Fibroblast of the aortic adventitia (primary cell): ENCODE measurements at regions not wholly inside any gene's neighbourhood (a gene's known extent, or its start where the extent isn't known, plus 50 kb on each side); places are given as distances from the start of the nearest gene placed in this dataset.

Experiments
- DNase-seq: peaks from one replicate; pipeline ENCODE4 v3.0.0-alpha.2; 2010; ENCODE audit warnings: low read depth
- H3K4me3 ChIP-seq: 2 replicates; pipeline ENCODE4 v1.5.1; 2011; ENCODE audit warnings: low read depth, mild to moderate bottlenecking, control low read depth, low read length, moderate library complexity
- TF ChIP-seq, protein P1 (sequence below): IDR thresholded peaks from 2 replicates; pipeline ENCODE4 v1.5.1; 2011; ENCODE audit warnings: mild to moderate bottlenecking, low read length, control low read depth, inconsistent platforms; ENCODE audit not compliant: insufficient read depth

DNA sequence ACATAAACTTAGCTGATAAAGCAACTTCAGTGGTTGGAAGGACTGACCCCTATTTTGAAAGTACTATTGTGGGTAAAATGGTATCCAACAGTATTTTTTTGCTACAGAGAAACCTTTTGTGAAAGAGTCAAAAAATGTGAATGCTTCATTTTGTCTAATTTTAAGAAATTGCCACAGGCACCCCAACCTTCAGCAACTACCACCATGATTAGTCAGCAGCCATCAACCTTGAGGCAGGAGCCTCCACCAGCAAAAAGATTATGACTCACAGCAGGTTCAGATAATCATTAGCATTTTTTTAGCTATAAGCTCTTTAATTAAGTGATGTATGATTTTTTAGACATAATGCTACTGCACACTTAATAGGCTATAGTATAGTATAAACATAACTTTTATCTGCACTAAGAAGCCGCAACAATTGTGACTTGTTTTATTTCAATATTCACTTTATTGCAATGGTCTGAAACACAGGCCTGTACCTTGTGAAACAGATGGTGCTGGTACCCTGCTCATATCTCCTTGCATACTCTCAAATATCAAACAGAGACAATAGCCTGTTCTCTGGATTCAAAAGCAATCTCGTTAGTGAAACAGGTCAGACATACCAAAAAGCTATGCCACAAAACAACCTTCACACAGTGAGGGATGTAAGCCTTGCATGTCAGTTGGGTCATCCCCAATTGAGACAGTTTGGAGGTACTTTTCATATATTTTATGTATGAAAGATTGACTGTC is 261.2 kb upstream of the FAM174A start:
- H3K4me3 ChIP-seq = no peak overlapping the region
- TF ChIP-seq, protein P1, sequence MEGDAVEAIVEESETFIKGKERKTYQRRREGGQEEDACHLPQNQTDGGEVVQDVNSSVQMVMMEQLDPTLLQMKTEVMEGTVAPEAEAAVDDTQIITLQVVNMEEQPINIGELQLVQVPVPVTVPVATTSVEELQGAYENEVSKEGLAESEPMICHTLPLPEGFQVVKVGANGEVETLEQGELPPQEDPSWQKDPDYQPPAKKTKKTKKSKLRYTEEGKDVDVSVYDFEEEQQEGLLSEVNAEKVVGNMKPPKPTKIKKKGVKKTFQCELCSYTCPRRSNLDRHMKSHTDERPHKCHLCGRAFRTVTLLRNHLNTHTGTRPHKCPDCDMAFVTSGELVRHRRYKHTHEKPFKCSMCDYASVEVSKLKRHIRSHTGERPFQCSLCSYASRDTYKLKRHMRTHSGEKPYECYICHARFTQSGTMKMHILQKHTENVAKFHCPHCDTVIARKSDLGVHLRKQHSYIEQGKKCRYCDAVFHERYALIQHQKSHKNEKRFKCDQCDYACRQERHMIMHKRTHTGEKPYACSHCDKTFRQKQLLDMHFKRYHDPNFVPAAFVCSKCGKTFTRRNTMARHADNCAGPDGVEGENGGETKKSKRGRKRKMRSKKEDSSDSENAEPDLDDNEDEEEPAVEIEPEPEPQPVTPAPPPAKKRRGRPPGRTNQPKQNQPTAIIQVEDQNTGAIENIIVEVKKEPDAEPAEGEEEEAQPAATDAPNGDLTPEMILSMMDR = no peak
- no peak for DNase-seq

DNA sequence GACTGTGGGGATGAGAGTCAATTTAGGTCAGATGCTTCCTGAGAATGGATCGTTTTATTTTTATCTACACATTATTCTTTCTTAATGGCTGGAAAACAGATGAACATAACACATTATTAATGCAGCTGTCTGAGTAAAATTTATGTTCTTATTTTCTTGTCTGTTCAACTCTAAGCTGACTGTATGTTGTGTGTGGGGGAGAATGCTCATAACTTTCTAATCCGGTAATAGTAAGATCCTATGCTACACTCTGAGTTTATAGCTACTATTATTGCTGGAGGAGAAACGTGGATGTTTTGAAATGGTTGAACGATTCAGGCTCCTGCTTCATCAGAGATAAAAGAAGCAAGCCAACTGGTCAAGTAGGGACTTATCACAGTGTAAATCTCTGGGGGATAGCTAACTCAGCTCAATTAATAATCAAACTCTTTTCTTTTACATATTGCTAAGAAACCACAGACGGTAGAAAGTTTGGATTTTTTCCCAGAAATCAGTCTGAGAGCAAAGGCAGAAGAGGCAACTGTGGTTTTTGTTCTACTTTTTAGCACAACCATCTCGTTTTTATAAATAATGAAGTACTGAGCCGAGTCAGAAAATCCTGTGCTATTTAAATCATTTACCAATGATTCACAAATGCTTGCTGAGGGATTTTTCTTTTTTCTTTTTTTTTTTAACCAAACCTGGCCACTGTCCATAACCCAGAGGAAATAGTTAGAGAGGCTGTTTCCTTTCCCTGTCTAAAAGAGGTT is 265.0 kb upstream of the FAM174A start:
- TF ChIP-seq, protein P1 = no peak
- H3K4me3 ChIP-seq = no peak overlapping the region
- no peak for DNase-seq

DNA sequence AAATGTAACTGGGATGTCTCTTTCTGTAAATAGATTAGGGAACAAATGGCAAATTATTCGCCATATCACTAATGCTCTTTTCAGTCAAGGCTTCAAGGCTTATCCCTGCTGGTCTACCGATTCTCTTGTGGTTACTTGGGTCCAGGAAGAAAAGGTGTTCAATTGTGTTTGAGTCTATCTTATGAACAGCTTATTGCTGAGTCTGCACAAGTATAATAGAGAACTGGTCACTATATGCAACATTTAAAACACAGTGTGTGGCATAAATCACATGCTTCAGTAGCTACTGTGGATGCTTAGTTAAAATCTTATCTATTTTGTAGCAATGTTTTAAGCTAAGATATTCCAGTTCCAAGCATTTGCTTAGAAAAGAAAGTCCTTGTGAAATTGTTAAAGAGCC is 274.2 kb upstream of the FAM174A start:
- no peak overlapping the region for H3K4me3 ChIP-seq
- TF ChIP-seq, protein P1 = no peak
- DNase-seq = no peak

DNA sequence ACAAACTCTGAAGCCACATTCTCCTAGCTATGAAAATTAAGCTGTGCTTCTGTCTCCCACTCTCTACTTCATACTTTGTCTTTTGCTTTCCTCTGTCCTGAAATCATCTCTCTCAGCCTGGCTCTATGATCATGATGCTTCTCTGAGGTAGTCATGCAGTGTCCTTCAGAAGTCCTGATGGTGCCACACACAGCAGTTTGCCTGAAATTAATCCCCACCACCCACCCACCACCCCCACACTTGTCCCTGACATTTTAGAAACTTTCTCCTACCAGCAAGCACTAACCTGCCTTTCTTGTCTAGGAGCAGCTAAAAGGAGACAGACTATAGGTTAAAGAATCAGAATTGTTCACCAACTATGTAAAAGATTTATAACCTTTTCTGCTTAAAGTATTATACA is 282.2 kb upstream of the FAM174A start:
- TF ChIP-seq, protein P1 = no peak
- no peak overlapping the region for H3K4me3 ChIP-seq
- no peak for DNase-seq

DNA sequence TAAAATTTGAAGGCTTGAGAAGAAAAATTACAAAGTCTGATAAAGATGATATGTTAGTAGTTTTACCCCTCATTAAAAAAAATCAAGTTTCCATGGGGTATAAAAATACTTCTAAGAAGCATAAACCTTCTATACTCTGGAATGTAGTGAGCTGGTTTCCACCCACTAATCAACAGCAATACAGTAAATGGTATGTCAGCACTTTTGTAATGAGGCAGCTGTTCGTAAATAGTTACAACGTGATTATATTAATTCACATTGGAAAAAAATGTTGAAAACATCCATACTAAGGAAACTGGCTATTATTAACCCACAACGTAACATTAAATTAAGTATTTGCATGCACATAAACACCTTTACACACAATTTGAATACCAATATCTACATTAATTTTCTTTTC is 283.1 kb upstream of the FAM174A start:
- TF ChIP-seq, protein P1 = no peak
- no peak for DNase-seq
- H3K4me3 ChIP-seq = no peak overlapping the region

DNA sequence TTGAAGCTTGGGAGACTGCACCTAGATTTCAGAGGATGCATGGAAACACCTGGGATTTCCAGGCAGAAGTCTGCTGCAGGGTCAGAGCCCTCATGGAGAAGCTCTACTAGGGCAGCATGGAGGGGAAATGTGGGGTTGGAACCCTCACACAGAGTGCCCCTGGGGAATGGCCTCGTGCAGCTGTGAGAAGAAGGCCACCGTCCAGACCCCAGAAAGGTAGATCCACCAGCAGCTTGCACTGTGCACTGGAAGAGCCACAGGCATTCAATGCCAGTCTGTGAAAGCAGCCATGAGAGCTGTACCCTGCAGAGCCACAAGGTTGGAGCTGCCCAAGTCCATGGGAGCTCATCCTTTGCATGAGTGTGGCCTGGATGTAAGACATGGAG is 285.3 kb upstream of the FAM174A start:
- TF ChIP-seq, protein P1 = no peak
- no peak overlapping the region for H3K4me3 ChIP-seq
- DNase-seq = no peak
